ENCODE measurements at regions not wholly inside any gene's neighbourhood (a gene's known extent, or its start where the extent isn't known, plus 50 kb on each side); places are given as distances from the start of the nearest gene placed in this dataset.

DNA sequence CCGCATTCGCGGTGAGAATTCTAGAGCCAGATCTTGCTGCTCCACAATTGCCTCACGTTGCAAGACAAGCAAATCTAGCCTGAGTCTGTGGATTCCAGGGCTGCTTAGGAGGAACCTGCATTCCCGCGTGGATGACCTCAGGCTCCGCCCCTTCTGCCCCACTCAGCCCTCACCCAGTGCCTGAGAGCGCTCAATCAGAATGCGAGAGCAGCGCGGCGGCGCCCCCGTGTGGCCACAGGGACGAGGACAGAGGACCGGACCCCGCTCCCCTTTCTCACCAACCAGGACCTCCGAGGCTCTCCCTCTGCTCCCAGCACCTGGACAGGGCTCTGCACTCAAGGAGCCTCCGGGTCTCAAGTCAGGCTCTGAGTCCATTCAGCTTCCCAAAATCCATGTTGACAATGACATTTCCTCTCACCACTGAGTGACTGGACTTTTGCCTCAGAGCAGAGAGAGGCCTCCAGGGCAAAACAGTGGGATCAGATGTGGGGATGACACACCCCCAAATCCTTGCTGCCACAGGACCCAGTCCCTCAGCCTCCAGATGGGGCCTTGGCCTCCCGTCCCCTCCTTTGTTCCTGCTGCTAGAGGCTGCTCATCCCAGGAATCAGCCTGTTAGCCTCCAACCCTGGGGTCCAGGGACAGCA is 52.0 kb downstream of the RPP21 start:
- peak; percentile 37 for DNase-seq

DNA sequence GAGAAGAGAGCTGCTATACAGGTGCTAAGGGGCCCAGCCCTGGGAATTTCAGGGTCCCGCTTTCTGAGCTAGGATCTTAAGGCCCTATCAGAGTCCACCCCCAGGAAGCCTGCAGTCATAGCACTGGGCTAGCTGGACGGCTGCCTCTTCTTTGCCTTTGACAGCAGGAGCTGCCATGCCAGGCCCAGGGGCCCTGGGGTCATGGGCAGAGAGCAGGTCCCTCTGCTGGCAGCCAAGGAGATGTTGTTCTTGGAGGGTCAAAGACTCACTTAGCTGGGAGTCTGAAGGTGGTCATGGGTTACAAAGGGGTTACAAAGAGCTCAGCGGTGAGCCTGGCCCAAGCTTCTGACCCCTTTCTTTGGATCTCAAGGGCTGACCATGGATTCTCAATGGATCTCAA is 52.7 kb downstream of the RPP21 start:
- DNase-seq, result no peak

DNA sequence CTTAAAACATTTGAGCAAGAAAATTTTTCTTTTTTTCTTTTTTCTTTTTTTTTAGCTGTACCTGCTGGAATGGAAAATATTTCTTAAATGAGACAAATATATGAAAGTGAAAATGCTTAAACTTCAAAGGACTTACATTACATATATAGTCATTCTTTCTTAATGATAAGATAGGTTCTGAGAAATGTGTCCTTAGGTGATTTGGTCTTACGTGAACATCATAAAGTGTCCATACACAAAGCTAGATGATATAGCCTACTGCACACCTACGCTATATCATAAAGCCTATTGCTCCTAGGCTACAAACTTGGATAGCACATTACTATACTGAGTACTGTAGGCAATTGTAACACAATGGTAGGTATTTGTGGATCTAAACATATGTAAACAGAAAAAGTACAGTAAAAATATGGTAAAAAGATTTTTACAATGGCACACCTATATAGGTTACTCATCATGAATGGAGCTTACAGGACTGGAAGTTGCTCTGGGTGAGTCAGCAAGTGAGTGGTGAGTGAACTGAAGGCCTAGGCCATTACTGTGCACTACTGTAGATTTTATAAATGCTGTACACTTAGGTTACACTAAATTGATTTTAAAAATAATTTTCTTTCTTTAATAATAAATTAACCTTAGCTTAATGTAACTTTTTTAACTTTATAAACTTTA is 54.6 kb downstream of the RPP21 start:
- DNase-seq, result no peak

DNA sequence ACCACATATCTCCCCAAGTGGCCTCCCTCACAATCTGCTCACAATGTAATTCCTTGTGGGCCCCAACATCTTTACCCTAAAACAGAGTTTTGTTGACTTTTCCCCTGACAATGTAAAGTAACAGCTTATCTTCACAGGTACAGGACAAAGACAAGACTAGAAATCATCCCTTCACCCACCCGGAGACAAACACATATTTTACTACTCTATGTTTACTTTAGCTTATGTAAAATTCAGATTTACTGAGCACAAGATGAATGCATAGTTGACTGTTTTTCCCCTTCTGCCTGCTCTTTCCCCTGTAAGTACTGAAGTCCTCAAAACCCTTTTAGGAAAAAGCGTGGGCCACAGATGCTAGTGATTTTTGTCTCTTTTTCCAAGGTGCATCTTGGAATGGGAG is 61.0 kb downstream of the RPP21 start:
- DNase-seq, result no peak

DNA sequence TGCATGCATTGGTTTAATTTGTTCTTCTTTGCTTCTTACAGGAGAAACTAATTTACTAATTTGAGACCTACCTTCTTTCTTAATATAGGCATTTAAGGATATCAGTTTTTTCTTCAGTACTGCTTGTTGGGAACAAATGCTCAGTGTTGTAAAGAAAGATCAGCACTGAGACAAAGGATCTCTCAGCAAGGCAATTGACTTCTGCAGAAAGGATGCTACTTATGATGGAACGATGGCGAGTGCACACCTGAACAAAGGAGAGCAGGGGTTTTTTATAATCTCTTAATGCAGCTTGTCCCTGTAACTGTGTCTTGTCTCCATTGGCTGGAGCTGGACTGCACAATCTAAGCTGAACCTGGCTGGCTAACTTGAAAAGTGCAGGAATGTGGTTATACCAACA is 64.2 kb downstream of the RPP21 start:
- no peak for DNase-seq

DNA sequence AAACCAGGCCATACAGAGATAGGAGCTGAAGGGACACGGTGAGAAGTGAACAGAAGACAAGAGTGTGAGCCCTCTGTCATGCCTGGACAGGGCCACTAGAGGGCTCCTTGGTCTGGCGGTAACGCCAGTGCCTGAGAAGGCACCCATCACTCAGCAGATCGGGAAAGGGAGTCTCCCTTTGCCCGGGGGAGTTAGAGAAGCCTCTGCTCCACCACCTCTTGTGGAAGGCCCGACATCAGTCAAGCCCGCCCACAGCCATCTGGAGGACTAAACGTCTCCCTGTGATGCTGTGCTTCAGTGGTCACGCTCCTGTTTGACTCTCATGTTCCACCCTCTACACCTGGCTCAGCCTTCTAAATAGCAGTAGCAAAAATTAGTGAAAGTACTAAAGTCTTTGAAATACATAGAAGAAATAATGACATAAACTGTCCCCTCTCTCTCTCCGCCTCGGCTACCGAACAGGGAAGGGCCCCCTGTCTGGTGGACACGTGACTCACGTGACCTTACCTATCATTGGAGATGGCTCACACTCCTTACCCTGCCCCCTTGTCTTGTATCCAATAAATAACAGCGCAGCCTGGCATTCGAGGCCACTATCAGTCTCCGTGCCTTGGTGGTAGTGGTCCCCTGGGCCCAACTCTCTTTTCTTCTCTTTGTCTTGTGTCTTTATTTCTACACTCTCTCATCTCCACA is 66.7 kb downstream of the RPP21 start:
- no peak for DNase-seq

DNA sequence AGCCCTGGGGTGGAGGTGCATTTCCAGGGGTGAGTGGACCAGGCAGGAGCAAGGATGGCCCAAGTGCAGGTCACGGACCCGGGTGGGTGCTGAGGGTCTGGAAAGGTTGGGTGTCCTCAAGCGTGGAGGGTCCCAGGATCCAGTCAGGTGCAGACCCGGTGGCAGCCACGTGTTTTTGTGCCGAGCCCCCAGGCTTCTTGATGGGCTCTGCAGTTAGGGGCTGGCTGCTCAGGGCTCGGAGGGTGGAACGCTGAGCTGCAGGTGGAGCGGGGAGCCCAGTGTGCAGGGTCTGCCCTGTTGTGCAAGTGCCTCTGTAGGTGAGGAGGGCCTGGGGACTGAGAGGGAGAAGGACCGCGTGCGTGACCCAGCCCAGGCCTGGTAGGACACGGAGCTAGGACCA is 70.9 kb upstream of the HLA-E start:
- no peak for DNase-seq

DNA sequence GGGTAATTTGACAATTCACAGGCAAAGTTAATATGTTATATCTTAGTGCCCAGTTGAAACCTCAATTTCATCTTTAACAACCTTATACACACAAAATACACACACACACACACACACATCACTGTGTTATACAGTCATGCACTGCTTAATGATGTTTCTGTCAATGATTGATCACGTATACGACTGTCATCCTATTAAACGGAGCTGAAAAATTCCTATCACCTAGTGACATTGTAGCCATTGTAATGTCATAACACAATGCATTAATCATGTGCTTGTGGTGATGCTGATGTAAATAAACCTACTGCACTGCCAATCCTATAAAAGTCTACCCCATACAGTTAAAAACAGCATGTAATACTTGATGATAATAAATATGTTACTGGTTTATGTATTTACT is 64.8 kb upstream of the HLA-E start:
- no peak for DNase-seq

Measured in KG1 (cell line).